H4 (cell line): ENCODE measurements at regions not wholly inside any gene's neighbourhood (a gene's known extent, or its start where the extent isn't known, plus 50 kb on each side); places are given as distances from the start of the nearest gene placed in this dataset.
"Not testable (repeated sequence)": the region's sequence is repeated elsewhere in the genome, so short reads cannot be mapped to it uniquely, and the experiment has no call there.

Experiments
- DNase-seq: peaks from one replicate; pipeline ENCODE4 v3.0.0-alpha.2; 2015; ENCODE audit warnings: low spot score

DNA sequence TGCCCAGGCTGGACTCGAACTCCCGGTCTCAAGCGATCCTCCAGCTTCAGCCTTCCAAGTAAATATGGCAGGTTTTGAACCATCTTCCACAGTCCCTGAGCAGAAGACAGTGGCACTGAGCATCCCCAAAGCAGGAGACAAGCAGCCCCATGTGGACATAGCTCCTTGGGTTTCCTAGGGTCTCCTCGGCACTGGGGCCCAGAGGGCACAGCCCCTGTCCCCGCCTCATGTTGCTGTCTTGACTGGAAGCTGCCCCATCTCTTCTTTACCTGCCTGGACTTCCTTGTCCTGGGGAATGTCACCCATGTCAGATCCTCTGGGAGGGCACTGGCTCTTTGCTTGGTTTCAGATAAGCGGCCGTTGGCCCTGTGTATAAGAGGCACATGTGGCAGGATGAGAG, 263.7 kb upstream of the RAB4A start:
- DNase-seq = no peak

DNA sequence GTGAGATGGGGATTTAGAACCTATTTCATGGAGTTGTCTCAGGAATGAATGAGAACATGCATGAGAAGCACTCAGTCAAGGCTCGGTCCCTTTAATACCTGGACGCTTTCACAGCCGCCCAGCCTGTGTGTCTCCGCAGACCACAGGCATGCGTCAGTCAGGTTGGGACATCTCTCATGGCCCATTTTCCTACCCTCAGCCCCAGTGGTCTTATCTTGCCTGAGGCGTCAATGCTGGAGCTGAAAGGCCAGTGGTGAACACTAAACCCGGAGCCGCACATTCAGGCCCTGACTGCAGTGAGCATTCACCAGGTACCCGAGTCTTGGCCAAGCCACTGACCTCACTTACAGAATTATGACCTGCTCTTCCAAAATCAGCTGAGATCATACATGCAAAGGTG, 263.2 kb upstream of the RAB4A start:
- DNase-seq = no peak

DNA sequence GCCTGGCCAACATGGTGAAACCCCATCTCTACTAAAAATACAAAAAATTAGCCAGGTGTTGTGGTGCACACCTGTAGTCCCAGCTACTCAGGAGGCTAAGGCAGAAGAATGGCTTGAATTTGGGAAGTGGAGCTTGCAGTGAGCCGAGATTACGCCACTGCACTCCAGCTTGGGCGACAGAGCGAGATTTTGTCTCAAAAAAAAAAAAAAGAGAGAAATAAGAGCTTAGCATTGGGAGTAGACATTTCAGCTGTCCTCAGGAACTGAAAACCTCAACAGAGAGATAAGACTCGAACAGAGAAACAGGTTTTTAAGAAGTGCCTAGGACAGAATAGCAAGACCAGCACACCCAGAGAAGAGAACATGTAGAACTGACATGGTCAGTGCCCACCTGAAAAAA, 262.6 kb upstream of the RAB4A start:
- not testable (repeated sequence) for DNase-seq

DNA sequence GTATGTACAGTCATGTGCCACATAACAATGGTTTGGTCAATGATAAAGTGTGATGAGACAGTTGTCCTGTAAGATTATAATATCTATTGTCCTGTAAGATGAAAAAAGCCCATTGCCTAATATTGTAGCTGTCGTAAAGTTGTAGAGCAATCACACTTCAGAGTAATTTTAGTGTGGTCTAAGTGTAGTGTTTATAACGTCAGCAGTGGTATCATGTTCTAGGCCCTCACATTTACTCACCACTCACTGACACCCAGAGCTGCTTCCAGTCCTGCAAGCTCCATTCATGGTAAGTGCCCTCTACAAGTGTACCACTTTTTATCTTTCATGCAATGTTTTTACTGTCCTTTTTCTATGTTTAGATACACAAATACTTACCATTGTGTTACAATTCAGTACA, 259.9 kb upstream of the RAB4A start:
- no peak for DNase-seq

DNA sequence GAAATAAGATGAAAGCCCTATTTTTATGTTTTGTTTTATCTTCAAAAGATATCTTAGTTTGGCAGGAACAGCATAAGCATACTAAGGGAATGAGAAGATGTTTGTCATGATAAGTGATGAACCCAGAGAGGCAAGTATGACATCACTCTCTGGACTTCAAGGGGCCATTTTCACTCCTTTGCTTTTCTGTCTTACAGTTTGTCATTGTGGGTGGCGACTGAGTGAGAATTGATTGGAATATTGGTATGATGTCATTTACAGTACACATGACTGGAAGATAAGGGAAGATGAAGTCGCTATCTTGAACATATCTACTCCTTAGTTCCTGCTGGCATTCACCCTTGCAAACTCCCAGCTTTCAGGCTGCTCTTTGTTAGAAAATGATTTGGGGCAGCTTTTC, 258.1 kb upstream of the RAB4A start:
- DNase-seq = no peak

DNA sequence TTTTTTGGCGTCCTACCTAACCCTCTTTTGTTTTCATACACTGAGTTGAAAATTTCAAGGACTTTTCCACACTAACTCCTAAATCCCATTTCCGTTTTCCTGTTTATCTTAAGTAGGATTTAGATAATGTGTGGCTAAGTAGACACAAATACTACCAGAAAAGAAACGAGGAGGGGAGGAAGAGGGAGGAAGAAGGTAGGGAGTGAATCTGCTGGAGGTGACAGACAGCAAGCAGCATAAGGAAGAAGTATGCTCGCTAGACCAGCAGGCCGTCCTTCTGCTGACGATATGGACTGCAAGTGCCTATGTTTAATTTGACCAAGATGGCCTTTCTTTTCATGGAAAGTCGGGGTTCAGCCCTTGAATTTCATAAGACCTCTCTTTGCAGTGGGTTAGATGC, 256.9 kb upstream of the RAB4A start:
- DNase-seq = no peak

DNA sequence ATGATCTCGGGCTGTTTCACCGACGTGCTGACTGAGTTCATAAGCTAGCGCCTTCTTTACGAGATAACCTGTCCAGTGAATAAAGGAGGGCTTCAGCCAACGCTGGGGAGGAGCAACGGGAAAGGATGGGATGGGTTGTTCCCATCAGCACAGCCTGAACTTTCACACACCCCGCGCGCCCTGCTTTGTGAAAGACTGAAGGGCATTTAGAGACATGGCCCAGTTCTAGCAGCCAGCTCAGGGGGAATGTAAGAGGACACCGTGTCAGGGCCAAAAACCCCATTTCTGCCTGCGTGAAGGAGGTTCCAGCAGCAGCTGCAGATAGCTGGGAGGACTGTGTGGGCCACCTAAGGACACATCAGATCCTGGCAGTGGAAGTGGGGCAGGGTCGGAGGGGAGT, 255.1 kb upstream of the RAB4A start:
- no peak for DNase-seq

DNA sequence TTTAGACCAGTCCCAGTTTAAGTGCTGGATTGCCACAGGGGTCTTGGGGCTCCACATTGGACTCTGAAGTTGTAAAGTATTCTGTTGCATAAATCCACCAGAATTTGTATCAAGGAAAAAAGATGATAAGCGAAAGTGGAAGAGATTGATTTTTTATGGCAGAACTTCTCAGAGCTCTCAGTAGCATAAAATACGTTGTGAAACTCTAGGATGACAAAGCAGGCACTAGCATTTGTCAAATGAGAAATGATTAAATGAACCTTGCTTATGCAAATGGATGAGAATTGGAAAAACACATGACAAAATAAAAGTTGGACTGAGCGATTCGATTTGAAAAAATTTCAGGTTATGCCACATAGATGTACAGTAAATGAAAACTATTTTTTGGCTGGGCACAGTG, 253.8 kb upstream of the RAB4A start:
- no peak for DNase-seq

DNA sequence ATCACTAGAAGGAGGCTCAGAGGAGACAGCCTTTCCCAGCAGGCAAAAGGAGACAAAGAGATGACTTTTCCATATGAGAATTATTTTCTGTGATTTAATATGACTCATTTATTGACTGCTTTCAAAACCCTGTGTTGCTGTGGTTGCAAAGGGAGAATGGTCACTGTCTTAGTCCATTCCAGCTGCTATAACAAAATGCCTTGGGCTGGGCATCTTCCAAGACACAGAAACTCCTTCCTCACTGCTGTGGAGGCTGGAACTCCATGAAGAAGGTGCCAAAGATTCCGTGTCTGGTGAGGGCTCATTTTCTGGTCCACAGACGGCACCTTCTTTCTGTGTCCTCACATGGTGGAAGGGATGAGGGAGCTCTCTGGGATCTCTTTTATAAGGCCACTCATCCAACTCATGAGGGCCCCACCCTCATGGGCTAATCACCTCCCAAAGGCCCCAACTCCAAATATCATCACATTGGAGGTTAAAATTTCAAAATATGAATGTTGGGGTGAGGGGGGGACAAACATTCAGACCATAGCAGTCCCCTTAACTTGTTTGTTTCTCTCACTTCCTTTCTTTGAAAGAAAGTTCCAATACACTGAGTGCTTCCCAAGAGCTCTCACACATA, 252.1 kb upstream of the RAB4A start:
- no peak for DNase-seq

DNA sequence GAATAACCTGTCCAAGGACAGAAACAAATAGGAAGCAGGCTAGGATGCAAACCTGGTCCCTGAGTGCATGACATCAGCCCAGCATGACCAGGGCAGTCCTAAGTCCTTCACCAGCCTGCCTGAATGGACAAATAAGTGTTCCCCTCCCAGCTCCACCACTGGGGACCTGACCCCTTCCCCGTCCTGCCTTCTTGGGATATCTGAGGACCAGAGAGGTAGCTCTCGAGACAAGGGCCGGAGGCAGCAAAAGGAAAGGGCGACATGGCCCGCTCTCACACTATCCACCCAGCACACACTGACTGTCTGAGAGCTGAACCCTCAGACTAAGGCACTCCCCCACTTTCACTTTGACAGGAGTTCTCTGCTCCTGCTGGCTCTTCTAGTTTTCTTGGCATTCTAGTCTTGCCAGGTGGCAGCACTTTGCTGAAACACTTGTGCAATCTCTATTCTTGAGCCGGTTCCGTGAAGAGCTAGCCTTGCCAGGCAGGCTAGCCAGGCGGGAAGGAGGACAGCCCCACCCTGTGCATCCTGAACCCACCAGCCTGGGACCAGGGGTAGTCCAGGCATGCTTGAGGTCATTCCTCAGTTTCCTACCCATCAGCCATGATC, 251.1 kb upstream of the RAB4A start:
- DNase-seq = no peak

DNA sequence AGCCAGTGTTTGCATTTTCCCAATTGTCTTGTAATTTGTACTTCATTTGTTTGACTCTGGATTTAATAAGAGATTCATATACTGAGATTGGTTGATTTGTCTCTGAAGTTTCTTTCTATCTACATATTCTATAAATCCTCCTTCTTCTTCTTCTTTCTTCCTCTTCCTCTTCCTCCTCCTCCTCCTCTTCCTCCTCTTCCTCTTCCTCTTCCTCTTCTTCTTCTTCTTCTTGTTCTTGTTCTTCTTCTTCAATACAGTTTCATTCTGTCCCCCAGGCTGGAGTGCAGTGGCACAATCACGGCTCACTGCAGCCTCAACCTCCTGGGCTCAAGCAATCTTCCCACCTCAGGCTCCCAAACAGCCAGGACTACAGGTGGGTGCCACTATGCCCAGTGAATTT, 249.9 kb upstream of the RAB4A start:
- not testable (repeated sequence) for DNase-seq

DNA sequence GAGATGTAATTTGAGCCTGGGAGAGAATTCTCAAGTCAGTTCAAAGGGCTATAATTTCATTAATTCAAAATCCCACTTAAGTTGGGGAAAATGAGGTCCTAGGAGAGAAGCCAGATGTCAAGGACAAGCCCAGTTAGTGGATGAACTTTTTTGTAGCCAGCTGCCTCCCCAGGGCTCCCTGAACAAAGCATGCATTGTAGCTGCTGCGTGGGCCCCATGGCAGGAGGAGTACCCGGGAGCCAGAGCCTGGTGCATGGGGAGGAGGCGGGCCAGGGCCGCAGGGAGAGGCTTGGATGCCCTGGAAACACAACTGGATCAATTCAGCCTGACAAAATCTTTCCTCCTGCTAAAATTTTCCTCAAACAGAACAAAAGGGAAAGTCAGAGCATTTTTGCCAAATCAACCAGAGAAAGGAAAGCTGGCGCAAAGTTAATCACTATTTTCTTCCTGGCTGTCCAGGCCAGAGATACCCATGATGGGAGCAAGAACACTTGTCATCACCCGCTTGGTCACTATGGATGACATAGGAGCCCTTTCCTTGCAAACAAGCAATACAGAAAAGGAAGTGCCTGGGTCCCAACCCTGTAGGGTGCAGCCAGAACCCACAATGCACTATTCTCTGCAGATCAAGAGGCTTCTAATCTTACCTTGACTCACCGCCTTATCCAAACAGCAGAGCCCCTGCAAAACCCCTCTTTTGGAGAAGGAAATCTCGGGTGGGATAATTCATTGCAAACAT, 248.1 kb upstream of the RAB4A start:
- DNase-seq = no peak

DNA sequence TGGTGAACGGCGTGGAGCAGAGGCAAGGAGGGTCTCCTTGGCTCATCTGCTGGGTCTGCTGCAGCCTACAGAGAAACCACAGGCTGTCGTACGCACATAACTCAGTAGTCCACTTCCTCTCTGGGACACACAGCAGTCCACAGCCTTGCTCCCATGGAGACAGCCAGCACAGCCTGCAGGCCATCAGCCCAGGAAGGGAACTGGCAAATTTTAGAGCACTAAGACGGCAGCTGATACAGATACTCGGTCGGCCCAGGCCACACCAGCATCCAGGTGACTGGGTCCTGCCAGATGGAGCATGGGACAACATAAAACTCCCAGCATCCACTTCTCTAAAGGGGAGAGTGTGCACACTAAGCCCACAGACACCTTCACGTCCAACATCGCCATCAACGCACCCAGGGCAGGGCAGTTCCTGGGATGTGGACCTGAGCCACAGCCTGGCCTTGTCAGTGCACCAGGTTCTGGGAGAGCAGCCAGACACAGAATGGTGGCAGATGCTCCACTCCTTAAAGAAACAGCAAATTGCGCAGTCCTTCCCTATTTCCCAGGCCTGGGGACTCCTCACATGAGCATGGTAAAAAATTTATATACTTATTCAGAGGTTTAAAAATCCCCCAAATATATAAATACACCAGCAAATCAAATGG, 247.1 kb upstream of the RAB4A start:
- DNase-seq = no peak

DNA sequence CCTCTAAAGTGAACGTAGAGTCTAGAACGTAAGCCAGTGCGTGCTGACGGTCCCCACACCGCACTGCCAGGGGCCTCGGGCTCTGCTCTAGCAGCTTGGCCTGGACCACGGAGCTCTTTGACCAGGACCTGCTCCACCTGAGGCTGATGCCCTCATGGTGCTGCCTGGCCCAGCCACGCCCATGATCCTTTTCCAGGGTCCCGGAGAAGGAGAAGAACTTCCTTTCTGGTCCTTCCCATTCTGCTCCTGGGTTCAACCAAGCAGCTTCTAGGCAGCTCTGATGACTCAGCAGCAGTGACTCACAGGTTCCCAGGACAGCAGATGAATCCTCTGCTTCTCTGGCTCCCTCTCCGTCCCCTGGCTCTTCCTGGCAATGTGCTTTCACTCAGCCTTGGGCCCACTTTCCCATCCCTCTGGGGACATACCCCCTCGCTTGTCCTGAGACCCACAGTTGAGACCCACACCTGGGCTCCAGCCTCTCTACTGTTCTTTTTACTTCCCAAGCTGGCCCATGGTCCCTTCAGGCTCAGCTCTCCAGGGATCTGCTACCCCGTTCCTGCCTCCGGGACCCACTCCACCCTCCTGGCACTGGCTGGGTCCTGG, 246.3 kb upstream of the RAB4A start:
- DNase-seq = peak; percentile 79

DNA sequence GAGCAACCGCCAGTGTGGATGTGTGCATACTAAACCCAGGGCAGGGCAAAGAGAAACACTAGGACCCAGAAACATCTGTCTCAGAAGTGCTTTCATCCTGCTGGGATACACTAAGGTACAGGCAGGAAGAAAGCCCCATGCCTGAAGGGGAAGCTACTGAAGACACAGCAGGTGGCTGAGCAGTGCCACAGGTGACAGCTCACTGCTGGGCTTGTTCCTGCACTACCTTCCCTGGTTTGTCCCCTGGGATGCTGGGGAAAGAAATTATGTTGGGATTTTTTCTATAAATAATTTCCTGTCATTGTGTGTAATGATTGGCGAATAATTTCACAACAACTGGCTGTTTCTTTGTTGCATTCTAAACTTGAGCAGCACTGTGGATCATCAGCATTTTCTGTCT, 245.3 kb upstream of the RAB4A start:
- DNase-seq = no peak

DNA sequence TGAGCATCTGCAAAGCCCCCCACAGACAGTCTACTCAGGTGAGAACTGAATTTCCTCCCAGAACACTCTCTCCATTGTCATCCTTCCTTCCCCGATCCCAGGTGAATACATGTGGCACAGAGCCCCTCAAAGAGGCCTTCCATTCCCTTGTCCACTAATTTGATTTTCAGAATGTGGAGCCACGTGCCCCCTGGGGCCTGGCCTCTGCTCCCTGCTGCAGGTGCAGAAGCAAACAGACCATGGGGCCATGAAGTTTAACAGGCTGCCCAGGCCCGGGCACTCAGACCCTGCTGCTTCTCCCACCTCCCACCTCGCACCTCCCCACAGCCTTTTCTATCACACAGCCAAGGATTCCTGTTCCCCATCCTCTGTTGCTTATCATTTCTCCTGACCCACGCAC, 243.8 kb upstream of the RAB4A start:
- DNase-seq = no peak

DNA sequence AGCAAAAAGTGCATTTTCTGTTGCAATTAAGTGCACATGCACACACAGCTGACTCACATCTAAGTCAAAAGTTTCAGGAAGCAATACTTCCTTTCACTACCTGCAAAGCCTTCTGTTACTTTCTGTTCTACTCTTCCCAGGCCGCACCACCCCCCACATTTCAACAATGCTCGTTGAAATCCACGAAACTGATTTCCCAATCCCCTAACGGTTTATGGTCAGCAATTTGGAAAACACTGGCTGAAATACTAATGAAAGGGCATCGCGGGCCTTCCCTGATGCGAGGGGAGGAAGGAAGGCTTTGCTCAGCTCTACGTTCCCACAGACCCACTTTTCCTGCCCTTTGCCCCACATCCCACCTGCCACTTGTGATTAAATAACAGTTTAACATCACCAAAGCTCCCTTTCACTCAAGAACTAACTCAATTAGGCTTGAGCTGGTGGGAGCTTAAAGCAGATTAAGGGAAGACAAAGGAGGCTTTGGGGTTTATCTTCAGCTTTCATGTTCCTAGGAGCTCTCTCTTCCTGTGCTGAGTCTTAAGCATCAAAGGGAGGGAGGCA, 243.2 kb upstream of the RAB4A start:
- DNase-seq = peak; percentile 36

DNA sequence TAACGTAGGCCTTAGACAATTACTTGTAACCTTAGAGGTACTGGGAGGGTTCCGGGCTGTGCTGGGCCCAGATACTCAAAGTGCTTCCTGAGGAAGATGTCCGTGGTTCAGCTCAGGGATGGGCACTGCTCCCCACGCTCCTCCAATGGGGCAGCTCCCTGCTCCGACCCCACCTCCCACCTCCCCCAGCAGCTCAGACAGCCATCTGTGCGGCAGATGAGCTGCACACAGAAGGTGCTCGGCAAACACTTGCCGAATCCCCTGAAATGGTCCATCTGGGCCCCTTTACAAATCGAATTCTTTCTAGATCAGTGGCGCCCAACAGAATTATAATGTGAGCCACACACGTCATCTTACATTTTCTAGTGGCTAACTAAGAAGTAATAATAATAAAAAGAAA, 242.4 kb upstream of the RAB4A start:
- no peak for DNase-seq

DNA sequence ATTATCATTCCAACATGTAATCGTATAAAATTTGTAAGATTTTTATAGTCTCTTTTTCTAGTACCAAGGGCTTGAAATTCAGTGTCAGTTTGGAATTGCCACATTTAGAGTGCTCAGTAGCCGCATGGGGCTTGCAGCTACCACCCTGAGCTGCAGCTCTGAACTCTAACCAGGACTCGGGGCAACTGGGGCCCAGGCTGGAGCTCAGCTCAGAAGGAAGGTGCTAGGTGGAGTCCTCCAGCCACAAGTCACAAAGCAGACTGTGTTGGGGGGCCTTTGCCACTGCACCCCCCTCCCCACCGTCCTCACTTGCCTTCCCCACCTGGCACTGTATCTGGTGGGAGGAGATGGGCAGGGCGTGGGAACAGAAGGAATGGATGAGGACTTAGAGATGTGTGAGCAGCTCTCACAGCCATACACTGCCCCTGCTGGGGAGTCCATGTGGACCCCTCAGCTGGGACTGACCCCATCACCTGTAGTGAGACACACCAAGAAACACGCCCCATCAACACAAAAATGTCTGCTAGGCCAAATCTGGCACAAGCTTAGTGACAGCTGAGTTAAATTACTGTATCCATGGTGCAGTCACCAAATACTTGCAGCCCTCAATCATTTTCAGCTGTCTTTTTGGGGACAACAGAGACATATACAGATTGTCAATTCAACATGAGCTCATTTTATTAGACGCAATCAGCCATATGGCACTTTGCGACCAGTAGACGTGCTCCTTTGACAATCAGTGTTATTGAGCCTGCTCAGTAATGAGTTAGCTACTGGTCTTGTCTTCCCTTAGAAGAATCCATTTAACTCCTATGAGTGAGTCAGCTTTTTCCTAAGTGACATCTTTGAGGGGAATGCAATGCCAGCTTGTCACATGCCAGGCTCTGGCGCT, 241.7 kb upstream of the RAB4A start:
- peak; percentile 35 for DNase-seq

DNA sequence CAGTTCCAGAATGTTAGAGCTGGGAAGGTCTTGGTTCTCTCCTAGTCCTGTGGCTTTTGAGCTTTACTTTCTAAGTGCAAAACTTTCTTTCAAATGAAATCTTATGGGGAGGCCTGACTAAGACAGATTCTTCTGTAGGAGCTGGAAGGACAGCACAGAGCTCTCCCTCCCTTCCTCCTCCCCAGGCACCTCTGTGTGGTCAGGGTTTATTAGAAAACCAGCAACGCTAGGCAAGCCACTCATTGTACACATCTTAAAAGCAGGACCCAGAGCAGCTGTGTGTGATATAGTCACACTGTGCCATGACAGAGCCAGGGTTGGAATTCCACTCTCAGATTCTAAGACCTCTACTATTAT, 241.1 kb upstream of the RAB4A start:
- no peak for DNase-seq

DNA sequence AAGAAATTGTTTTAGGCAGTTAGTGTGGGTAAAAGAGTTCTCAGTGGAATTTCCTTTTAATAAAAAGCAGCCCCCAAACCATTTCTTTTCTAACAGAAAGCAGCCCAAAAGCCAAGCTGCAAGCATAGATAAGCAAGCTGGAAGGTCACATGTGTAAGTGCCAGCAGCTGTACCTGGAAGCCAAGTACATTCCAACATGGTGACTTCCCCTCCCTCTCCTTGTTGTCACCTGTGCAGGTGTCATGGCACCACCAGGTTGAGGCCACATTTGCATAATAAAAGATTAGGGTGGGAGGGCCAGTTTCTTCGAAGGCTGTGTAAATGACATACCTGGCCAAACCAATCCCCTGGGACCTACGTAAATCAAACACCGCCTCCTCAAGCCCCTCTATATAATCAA, 240.3 kb upstream of the RAB4A start:
- DNase-seq = no peak
